ENCODE measurements at regions not wholly inside any gene's neighbourhood (a gene's known extent, or its start where the extent isn't known, plus 50 kb on each side); places are given as distances from the start of the nearest gene placed in this dataset.

- no peak overlapping the region for H3K27ac ChIP-seq (ENCODE audit: low read depth, low read length)
- Mint-ChIP-seq H3K27ac (no peak overlapping the region), H3K4me1 (no peaks in the 10 kb centered on the region), H3K27me3 (peaks cover 4 to 7% of the 10 kb centered on the region in 2 donors), H3K36me3 (no peaks in the 10 kb centered on the region), H3K4me3 (no peak overlapping the region), H3K9me3 (no peaks in the 10 kb centered on the region)
- H3K9me3 ChIP-seq (ENCODE audit: control insufficient read depth in 1 of 2, low read length in 2 of 2), result no peaks in the 10 kb centered on the region
- no peak overlapping the region for H3K4me3 ChIP-seq (ENCODE audit: low read length in 2 of 2)
- H3K36me3 ChIP-seq (ENCODE audit: insufficient read depth, low read length), result no peaks in the 10 kb centered on the region
- no peaks in the 10 kb centered on the region for H3K27me3 ChIP-seq (ENCODE audit: insufficient read depth, low read length)
- intact Hi-C loops (cut with micrococcal nuclease), result no loop called here
- CTCF ChIA-PET (ENCODE audit: partially characterized antibody), result no interaction called here
- no peaks in the 10 kb centered on the region for H3K4me1 ChIP-seq (ENCODE audit: insufficient read depth, low read length)
- POLR2A ChIA-PET (ENCODE audit: partially characterized antibody), result no interaction called here
- DNase-seq, result no peak
Measured at GRCh38 chr1:157235307-157235706, 97.1 kb upstream of the ETV3 start.

GRCh38 chr1:157234705-157235273 is 96.6 kb upstream of the ETV3 start:
- intact Hi-C loops (cut with micrococcal nuclease), result no loop called here
- Mint-ChIP-seq H3K4me1 (no peaks in the 10 kb centered on the region), H3K27ac (no peak overlapping the region), H3K4me3 (no peak overlapping the region), H3K27me3 (peaks cover 4 to 8% of the 10 kb centered on the region in 2 donors), H3K9me3 (no peaks in the 10 kb centered on the region), H3K36me3 (no peaks in the 10 kb centered on the region)
- no peak overlapping the region for H3K4me3 ChIP-seq (ENCODE audit: low read length in 2 of 2)
- no peaks in the 10 kb centered on the region for H3K4me1 ChIP-seq (ENCODE audit: insufficient read depth, low read length)
- ChIA-PET POLR2A (ENCODE audit: partially characterized antibody) (no interaction called here), CTCF (ENCODE audit: partially characterized antibody) (no interaction called here)
- H3K27me3 ChIP-seq (ENCODE audit: insufficient read depth, low read length), result no peaks in the 10 kb centered on the region
- no peak overlapping the region for H3K27ac ChIP-seq (ENCODE audit: low read depth, low read length)
- H3K36me3 ChIP-seq (ENCODE audit: insufficient read depth, low read length), result no peaks in the 10 kb centered on the region
- DNase-seq, result no peak
- H3K9me3 ChIP-seq (ENCODE audit: control insufficient read depth in 1 of 2, low read length in 2 of 2), result no peaks in the 10 kb centered on the region

DNA sequence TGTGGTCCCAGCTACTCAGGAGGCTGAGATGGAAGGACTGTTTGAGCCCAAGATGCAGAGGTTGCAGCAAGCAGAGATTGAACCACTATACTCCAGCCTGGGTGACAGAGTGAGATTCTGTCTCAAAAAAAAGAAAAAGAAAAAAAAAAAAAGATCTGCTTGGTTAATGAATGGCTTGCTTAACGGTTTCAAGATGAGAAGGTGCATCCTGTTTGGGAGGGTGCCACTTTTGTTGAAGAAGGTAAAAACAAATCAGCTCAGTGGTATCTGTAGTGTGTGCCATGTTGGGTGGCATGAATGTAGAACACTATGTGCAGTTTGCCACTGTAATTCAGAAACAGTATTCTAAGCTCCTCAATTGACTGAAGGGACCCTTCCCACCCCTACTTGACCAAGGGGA is 94.9 kb upstream of the ETV3 start:
- no peaks in the 10 kb centered on the region for H3K36me3 Mint-ChIP-seq
- no peaks in the 10 kb centered on the region for H3K36me3 ChIP-seq (ENCODE audit: insufficient read depth, low read length)
- H3K9me3 ChIP-seq (ENCODE audit: control insufficient read depth in 1 of 2, low read length in 2 of 2), result no peaks in the 10 kb centered on the region
- H3K9me3 Mint-ChIP-seq, result no peaks in the 10 kb centered on the region
- peaks cover 9 to 13% of the 10 kb centered on the region in 2 donors for H3K27me3 Mint-ChIP-seq
- no peak overlapping the region for H3K4me3 ChIP-seq (ENCODE audit: low read length in 2 of 2)
- CTCF ChIA-PET (ENCODE audit: partially characterized antibody), result no interaction called here
- H3K4me3 Mint-ChIP-seq, result no peak overlapping the region
- H3K4me1 Mint-ChIP-seq, result no peaks in the 10 kb centered on the region
- no peak overlapping the region for H3K27ac ChIP-seq (ENCODE audit: low read depth, low read length)
- intact Hi-C loops (cut with micrococcal nuclease), result no loop called here
- no peaks in the 10 kb centered on the region for H3K4me1 ChIP-seq (ENCODE audit: insufficient read depth, low read length)
- no peak for DNase-seq
- no peaks in the 10 kb centered on the region for H3K27me3 ChIP-seq (ENCODE audit: insufficient read depth, low read length)
- POLR2A ChIA-PET (ENCODE audit: partially characterized antibody), result no interaction called here
- H3K27ac Mint-ChIP-seq, result no peak overlapping the region

GRCh38 chr1:157231846-157232525 is 93.8 kb upstream of the ETV3 start:
- no peak overlapping the region for H3K4me3 ChIP-seq (ENCODE audit: low read length in 2 of 2)
- intact Hi-C loops (cut with micrococcal nuclease), result no loop called here
- Mint-ChIP-seq H3K27ac (no peak overlapping the region), H3K36me3 (no peaks in the 10 kb centered on the region), H3K27me3 (peaks cover 9 to 12% of the 10 kb centered on the region in 2 donors), H3K9me3 (no peaks in the 10 kb centered on the region), H3K4me3 (no peak overlapping the region), H3K4me1 (no peaks in the 10 kb centered on the region)
- POLR2A ChIA-PET (ENCODE audit: partially characterized antibody), result no interaction called here
- H3K27me3 ChIP-seq (ENCODE audit: insufficient read depth, low read length), result no peaks in the 10 kb centered on the region
- no peaks in the 10 kb centered on the region for H3K9me3 ChIP-seq (ENCODE audit: control insufficient read depth in 1 of 2, low read length in 2 of 2)
- DNase-seq, result no peak
- H3K27ac ChIP-seq (ENCODE audit: low read depth, low read length), result no peak overlapping the region
- CTCF ChIA-PET (ENCODE audit: partially characterized antibody), result no interaction called here
- H3K4me1 ChIP-seq (ENCODE audit: insufficient read depth, low read length), result no peaks in the 10 kb centered on the region
- no peaks in the 10 kb centered on the region for H3K36me3 ChIP-seq (ENCODE audit: insufficient read depth, low read length)

DNA sequence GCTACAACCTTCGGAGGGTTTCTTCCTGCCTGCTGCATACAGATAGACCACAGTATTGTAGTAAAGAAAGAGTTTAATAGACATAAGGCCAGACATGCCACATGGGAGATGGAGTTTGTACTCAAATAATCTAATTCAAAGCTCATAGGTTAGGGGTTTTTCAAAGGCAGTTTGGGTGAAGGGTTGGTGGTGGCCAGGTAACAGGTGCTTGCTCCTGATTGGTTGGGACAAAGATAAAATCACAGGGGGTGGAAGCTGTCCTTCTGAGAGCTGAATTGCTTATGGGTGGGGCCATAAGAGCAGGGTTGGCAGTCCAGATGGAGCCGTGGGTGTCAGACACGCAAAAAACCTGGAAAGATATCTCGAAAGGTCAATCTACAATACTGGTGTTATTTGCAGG is 92.3 kb upstream of the ETV3 start:
- CTCF ChIA-PET (ENCODE audit: partially characterized antibody), result no interaction called here
- no peaks in the 10 kb centered on the region for H3K4me1 ChIP-seq (ENCODE audit: insufficient read depth, low read length)
- H3K4me3 ChIP-seq (ENCODE audit: low read length in 2 of 2), result no peak overlapping the region
- Mint-ChIP-seq H3K9me3 (peaks cover 0 to 4% (median 0%) of the 10 kb centered on the region in 8 donors), H3K27me3 (peaks cover 7 to 19% of the 10 kb centered on the region in 2 donors), H3K36me3 (no peaks in the 10 kb centered on the region), H3K4me1 (no peaks in the 10 kb centered on the region), H3K4me3 (no peak overlapping the region), H3K27ac (no peak overlapping the region)
- POLR2A ChIA-PET (ENCODE audit: partially characterized antibody), result no interaction called here
- no peak overlapping the region for H3K27ac ChIP-seq (ENCODE audit: low read depth, low read length)
- no peaks in the 10 kb centered on the region for H3K36me3 ChIP-seq (ENCODE audit: insufficient read depth, low read length)
- H3K27me3 ChIP-seq (ENCODE audit: insufficient read depth, low read length), result no peaks in the 10 kb centered on the region
- H3K9me3 ChIP-seq (ENCODE audit: control insufficient read depth in 1 of 2, low read length in 2 of 2), result no peaks in the 10 kb centered on the region
- DNase-seq, result no peak
- intact Hi-C loops (cut with micrococcal nuclease), result no loop called here

DNA sequence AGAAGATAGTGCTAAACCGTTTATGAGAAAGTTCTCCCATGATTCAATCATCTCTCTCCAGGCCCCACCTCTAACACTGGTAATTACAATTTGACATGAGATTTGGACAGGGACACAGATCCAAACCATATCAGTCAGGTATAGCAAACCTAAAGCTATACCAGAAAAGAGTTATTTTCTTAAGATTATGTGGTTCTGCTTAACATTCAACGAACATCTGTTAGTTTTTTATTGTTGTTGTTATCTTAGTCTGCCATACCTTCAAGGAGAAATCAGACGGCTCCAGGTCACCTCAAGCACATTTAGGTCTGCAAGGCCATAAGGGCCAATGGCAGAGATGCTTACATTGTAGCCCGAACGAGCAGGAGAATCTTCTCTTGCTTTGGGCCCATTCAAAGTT is 89.5 kb upstream of the ETV3 start:
- ChIA-PET CTCF (ENCODE audit: partially characterized antibody) (no interaction called here), POLR2A (ENCODE audit: partially characterized antibody) (no interaction called here)
- Mint-ChIP-seq H3K4me1 (no peaks in the 10 kb centered on the region), H3K27ac (no peak overlapping the region), H3K4me3 (no peak overlapping the region), H3K36me3 (no peaks in the 10 kb centered on the region), H3K9me3 (peaks cover 0 to 8% (median 0%) of the 10 kb centered on the region in 8 donors), H3K27me3 (peaks cover 15 to 25% of the 10 kb centered on the region in 2 donors)
- intact Hi-C loops (cut with micrococcal nuclease), result no loop called here
- no peaks in the 10 kb centered on the region for H3K27me3 ChIP-seq (ENCODE audit: insufficient read depth, low read length)
- H3K27ac ChIP-seq (ENCODE audit: low read depth, low read length), result no peak overlapping the region
- no peaks in the 10 kb centered on the region for H3K36me3 ChIP-seq (ENCODE audit: insufficient read depth, low read length)
- DNase-seq, result no peak
- H3K4me3 ChIP-seq (ENCODE audit: low read length in 2 of 2), result no peak overlapping the region
- H3K4me1 ChIP-seq (ENCODE audit: insufficient read depth, low read length), result no peaks in the 10 kb centered on the region
- no peaks in the 10 kb centered on the region for H3K9me3 ChIP-seq (ENCODE audit: control insufficient read depth in 1 of 2, low read length in 2 of 2)

- no peaks in the 10 kb centered on the region for H3K4me1 ChIP-seq (ENCODE audit: insufficient read depth, low read length)
- H3K27ac ChIP-seq (ENCODE audit: low read depth, low read length), result no peak overlapping the region
- H3K27me3 ChIP-seq (ENCODE audit: insufficient read depth, low read length), result no peaks in the 10 kb centered on the region
- Mint-ChIP-seq H3K9me3 (peaks cover 0 to 8% (median 0%) of the 10 kb centered on the region in 8 donors), H3K27ac (no peak overlapping the region), H3K36me3 (no peaks in the 10 kb centered on the region), H3K4me1 (no peaks in the 10 kb centered on the region), H3K27me3 (peaks cover 21 to 25% of the 10 kb centered on the region in 2 donors), H3K4me3 (no peak overlapping the region)
- intact Hi-C loops (cut with micrococcal nuclease), result no loop called here
- no peaks in the 10 kb centered on the region for H3K36me3 ChIP-seq (ENCODE audit: insufficient read depth, low read length)
- ChIA-PET CTCF (ENCODE audit: partially characterized antibody) (no interaction called here), POLR2A (ENCODE audit: partially characterized antibody) (no interaction called here)
- H3K9me3 ChIP-seq (ENCODE audit: control insufficient read depth in 1 of 2, low read length in 2 of 2), result no peaks in the 10 kb centered on the region
- no peak overlapping the region for H3K4me3 ChIP-seq (ENCODE audit: low read length in 2 of 2)
- no peak for DNase-seq
Measured at GRCh38 chr1:157226739-157227138, 88.5 kb upstream of the ETV3 start.

Data from CD4-positive, alpha-beta memory T cell (primary cell).